GDM1 (cell line): ENCODE measurements at regions not wholly inside any gene's neighbourhood (a gene's known extent, or its start where the extent isn't known, plus 50 kb on each side); places are given as distances from the start of the nearest gene placed in this dataset.

Experiments used
- DNase-seq: peaks from one replicate; lab custom pipeline; 2025; lab: John Stamatoyannopoulos, UW

DNA sequence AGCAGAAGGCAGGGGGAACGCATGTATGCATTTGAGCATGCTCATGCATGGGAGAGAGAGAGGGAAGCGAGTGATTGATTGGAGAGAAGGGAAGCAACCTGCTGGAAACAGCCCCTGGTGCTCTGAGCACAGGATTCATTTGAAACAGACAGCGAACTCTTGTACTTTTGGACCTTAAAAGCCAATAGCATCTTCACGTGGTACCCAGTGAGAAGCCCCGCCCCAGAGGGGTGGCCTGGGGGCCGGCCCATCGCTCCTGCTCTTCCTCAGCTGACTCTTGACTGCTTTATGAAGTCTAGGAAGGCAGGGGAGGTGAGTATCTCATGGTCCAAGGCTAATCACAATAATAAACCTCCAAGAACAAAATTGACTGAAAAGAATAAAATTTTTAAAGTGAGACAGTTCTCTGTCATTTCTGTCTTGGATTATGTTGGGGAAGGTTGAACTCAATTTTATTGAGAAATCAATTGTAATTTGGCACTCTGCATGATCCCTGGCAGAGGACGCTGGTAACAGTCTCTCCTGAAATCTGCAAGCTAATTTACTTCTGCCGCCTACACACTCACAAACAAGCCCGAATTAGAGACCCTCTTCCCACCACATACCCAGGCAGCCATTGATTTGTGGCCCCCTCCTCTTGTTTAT lies 168.2 kb upstream of the PPARGC1A start:
- DNase-seq = no peak

DNA sequence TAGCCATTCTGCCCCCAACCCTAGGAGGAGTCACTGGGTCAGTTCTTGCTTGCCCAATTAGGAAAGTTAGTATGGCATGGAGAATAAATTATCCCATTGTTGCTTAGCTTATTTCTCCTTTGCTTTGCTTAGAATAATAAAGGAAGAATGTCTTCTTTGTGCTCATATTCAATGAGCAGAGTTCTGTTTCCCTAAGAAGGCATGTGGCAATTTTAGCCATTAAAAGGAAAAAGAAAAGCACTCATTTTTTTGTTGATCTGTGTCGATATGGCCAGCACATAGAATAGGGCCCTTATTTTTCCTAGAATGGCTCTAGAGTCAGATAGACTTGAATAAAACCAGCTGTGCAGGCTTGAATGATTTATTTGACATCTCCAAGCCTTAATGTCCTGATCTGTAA lies 166.4 kb upstream of the PPARGC1A start:
- no peak for DNase-seq

DNA sequence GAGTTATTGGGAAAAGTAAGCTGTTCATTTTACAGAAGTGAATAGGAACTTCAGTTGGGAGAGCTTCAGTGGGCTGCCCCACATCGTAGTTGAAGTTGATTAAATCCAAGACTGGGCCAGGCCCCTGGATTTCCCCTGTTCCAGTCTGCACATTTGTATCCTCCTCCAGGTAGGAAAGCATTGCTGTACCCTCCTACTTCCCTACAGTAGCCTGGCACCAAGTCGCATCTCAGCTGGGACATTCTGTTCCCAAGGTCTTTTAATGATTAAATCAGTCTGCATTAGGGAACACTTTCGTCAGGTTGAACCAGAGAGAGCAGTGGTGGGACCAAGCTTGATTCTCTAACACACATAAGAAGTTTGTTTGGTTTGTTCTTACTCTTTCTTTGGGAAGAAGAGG lies 165.8 kb upstream of the PPARGC1A start:
- no peak for DNase-seq

DNA sequence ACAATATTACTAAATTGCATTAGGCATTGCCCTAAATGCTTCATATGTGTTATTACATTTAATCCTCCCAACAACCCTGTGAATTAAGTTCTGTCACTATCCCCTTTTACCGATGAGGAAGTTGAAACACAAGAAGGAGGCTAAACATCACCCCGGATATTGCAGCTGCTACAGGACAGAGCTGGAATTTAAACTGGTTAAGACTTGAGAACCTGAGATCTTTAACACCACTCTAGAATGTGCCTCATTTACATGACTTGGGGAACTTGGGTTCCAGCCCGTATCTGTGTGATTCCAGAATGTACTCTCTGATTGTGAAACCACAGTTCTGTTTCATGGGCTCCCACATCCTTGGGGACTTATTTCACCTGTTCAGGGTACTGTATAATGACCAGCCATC lies 165.1 kb upstream of the PPARGC1A start:
- DNase-seq = no peak

DNA sequence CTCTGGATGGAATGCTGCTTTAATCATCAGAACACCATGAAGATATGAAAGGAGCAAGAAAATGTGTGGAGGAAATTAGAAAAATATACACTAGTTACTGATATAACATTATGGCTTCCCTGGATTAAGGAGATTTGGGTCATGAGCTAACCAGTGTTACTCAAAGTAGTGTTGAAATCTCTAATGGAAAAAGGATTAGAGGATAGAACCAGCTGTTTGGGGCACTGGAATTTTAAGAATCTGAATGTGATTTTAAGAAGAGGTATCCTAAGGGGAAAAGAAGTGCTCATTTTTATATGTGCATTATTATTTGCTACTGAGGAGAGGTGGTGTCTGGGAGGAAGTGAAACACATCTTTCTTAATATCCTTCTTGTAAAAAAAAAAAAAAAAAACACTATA lies 164.1 kb upstream of the PPARGC1A start:
- DNase-seq = no peak

DNA sequence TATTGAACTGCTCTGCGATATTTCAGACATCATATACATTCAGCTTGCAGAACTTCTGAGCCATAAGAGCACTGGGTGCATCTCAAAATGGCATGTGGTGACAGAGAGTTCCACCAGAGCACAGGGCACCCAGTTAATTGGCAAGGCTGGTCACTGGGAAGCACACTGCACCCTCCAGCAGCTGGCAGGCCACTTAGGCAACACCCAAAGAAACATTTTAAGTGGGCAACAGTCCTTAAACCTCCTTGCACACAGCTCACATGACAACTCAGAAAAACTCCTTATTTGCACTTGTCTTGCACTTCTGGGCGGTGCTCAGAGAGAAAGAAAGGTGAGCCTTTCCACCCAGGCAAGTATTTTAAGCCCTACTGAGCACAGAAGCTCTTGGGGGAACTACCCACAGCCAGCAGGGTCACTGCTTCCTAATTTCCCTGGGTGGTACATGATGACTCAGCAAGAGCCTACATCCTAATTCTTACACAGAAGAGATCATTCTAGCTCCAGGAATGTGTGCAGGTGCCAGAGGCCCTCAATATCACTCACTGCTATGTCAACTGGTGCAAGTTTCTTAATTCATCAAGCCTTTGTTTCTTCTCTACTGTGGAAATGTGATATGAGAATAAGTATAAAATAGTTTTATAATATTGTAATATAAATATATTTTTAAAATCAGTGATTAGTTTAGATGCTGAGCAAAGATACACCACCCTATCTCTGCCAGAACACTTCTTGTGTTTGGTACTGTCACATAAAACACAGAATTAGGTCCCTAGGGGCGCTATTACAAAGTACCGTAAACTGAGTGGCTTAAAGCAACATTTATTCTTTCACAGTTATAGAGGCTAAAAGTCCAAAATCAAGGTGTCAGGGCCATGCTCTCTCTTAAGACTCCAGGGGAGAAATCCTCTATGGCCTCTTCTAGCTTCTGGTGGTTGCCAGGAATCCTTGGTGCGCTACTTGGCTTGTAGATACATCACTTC lies 155.1 kb upstream of the PPARGC1A start:
- no peak for DNase-seq

DNA sequence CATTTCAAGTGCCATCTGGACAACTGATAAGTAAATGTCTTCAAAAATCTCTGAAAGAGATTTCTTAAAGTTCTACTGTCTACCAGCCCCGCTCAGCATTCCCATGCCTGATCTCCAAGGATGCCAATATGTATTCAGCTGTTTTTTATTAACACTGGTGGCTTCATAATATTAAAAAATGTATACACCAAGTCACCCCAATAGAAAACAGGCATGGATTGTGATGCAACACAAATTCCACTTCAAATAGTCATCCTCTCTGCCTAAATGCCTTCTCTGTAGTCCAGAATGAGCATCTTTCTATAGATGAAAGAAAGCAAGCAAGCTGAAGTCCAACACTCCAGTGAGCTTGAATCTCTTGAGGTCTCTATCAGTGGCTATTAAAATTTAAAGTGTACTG lies 152.2 kb upstream of the PPARGC1A start:
- DNase-seq = no peak

DNA sequence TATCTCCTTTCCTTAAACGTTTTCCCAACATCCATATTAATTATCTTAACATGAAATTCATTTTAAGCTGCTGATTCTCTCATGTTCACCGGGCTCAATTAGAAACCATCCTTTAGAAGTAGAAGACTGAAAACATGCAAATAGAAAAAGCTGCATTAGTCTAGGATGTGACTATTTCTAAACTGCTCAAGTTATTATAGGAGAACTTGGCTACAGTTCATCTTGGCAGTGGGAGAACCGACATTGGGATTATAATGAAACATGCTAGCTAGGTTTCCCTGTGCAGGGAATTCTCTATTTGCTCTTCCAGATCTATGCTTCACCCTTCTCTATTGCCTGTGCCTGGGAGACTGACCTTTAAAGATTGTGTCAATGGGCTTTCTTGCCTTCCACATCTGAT lies 151.0 kb upstream of the PPARGC1A start:
- no peak for DNase-seq

DNA sequence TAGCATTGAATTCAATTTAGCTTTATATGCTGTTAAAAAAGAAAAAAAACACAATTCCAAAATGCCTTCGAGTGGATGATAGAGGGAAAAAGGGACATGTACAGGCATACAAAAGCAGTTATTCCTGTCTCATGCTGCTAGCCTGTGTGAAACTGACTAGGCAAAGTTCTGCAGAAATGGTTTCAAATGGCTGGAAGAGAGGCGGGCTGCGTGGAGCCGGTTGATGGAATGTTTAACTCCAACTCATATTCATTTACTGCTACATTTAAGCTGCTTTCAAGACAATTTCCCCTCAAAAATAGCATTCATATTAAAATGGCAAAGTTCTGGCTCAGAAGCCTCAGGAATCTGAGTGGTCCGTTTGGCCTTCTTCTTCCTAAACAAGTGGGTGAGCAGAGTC lies 143.8 kb upstream of the PPARGC1A start:
- no peak for DNase-seq

DNA sequence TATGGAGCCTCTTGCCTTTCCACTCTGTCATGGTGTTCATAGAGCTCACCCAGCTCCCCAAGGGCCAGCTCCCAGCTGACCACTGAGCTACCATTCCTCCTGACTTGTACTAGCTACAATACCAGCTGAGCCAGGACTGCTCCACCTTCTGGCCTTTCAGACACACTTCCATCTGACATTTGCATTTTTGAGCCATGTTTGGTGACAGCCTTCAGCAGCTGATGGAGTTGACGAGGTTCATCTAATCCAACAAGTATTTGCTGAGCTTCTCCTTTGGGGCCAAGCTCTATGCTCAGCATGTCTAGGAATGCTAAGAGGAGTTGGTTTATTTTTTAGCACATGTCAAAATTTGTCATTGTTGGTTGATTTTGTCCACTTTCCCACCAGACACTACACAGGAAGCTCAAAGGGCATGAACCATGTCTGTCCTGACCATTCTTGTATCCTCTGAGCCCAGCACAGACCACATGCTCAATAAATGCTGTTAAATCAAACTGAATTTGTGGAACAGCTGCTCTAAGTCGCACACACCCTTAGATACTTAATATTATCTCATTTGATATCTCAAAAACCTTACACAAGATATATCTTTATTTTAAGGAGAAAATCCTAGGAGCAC lies 142.6 kb upstream of the PPARGC1A start:
- DNase-seq = no peak

DNA sequence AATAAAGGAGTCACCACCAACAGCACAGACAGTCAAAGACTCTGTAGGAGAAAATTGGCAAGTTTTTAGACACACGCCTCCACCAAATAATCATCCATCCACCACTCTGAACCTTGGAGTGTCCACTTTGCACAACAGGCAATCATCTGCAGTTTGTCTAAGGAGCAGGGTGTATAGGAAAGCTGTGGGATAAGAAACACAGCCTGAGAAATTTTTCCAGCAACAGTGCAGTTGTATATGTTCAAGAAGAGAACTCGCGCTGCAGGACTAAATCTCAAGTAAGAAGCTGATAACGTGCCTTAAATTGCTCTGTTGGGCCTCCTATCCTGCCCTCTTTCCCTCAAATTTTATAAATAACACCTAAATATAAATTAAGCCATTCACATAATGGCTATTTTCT lies 136.7 kb upstream of the PPARGC1A start:
- no peak for DNase-seq

DNA sequence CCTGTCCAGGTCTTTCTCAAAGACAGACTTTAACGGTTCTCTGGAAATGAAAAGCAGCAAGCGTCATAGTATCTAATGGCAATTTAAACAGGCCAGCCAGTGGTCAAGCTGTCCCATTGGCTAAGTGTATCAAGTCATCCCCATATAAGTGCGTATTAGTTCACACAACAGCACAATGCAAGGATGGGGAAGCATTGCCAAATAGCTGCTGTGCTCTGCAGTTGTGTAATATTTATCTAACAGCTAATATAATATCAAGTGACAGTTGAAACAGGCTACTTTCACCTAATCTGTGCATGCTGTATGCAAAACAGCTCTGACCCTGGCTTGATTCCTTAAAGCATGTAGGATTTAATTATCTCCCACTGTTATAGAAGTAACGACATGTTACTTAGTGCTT lies 134.8 kb upstream of the PPARGC1A start:
- no peak for DNase-seq

DNA sequence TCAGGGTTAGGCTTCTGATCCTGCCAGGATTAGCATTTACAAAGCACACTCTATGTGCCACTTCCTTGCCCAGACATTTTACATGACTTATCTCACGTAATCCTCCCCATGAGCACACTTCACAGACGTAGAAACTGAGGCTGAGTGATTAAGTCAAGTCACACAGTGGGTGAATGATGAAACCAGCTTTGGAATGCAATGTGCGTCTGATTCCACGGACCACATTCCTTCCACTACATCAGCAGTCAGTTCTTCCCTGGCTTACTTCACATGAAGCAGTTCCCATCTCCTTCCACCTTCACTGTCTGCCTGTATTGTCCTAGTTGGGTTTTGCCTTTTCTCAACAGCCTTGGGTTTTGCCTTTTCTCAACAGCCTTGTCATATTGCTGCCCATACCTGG lies 134.3 kb upstream of the PPARGC1A start:
- no peak for DNase-seq

DNA sequence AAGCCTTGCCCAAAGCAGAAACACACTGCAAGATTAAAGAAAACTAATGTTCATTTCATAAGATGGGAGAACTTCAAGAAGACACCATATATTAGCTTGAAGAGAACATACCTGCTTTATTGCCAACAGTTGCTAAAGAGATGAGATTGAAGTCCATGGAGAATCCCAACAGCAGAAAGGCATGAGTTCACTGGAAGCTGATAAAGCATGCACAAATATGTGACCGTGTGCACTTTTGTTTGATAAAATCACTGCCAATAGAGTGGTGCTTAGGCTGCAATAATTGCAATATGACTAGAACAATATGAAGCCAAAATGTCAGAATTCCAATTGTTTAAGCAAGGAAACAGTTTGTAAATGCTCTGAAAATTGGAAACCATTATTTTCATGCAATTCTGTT lies 125.9 kb upstream of the PPARGC1A start:
- DNase-seq = no peak

DNA sequence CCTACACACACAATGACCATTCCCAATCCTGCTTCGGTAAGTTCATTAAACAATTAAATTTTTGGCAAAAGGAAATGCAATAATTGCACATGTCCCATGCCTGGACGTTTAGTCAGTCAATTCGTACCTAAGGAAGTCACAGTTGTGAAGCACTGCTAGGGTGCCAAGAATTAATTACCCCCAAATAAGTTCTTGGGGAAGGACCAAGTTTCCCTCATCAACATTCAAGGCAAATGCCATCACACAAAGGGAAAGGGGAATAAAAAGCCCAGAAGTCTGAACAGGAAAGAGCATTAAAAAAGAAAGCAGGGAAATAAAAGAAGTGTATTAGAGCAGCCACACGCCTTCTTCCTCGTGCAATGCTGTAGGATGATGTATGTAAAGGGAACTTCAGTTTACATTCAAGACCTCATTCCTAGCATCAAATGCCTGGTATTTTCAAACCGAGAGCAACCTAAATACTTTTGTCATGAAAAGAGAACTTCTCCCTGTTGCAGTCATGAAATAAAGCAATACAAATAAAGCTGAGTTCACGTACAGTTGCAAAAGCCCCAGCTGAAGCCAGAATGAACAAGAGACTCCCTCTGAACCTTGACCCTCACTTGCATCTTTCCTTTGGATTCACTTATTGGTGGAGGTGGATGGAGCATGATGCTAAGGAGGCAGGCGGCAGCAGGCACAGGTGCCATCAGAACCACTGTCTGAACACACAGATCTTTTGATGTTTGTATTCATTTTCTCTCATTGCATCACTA lies 124.0 kb upstream of the PPARGC1A start:
- DNase-seq = no peak

DNA sequence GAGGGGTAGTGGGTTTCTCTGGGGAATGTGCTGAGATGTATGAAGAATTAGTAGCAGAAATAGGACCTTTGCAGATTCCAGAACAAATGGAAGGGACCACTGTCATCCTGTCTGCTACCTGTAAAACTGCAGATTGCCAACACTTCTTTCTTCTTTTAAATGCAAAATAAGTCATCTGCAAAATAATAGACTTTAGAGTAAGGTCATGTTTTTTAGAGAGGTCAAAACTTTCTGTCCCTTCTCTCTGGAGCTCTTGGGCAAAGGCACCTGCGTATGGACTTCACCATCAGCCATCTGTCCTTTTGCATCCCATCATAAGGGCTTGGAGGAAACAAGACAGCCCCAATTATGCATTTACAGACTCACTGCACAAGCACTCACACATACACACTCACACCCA lies 121.1 kb upstream of the PPARGC1A start:
- no peak for DNase-seq

DNA sequence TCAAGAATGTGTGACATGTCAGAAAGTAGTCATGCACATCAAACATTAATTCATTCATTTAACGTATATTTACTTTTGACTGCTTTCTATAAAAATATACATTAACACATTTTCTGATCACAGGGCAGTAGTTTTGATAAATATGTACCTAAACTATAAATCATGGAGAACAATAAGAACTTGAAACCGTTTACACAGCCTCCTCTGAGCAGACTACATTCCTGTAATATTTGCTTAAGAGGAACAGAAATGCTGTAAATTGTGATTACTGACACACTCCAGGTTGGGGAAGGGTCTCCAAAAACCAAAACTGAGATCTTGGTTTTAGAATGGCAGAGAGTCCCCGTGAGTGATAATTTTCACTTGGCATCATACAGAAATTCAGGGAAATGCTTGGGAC lies 120.7 kb upstream of the PPARGC1A start:
- DNase-seq = no peak

DNA sequence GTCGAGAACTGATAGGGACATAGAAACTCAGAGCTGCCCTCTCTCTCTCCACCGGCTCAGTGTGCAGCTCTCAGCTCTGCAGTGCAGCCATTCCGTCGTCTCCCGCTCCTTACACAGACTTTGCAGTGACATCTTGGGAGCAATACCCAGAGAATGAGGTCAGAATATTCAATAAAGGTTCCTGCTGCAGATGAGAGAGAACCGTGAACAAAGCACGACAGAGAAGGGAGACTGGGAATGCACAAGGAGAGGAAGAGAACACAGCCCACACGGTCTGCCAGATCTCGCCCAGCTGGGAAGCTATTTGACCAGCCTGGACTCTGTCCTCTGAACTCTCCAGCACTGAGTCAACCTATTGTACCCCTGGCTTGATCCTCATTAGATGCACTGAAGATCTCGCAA lies 118.0 kb upstream of the PPARGC1A start:
- no peak for DNase-seq

DNA sequence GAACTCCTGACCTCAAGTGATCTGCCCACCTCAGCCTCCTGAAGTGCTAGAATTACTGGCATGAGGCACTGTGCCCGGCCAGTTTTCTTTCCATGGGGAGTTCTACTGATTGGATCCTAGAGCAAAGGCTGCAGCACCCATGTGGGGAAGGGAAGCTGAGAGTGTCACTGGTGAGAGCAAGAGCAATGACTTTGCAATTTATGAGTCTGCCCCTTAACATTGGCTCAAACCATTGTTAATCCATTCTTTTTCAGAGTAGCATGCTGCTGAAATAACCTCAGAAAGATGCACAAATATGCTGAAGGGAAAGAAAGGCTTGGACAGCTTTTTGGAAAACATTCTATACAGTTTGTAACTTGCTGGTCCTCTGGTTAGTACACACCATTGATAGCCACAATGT lies 116.4 kb upstream of the PPARGC1A start:
- DNase-seq = no peak

DNA sequence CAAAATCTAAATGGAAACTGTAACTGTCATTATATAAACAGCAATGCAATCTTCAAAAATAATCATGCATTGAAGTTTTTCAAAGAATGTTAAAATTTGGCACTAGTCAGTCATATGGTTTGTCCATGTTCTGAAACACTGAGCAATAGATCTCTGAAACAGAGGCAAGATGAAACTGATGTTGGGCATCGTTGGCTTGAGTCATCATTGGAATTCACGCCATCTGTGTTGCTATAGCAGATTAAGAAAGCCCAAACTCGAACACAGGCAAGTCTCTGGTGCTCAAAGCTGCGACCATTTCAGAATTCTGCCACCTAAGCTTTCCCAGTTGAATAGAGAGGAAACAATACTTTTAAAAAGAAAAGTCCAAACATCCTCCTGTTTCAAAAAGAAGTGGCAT lies 114.1 kb upstream of the PPARGC1A start:
- DNase-seq = no peak

DNA sequence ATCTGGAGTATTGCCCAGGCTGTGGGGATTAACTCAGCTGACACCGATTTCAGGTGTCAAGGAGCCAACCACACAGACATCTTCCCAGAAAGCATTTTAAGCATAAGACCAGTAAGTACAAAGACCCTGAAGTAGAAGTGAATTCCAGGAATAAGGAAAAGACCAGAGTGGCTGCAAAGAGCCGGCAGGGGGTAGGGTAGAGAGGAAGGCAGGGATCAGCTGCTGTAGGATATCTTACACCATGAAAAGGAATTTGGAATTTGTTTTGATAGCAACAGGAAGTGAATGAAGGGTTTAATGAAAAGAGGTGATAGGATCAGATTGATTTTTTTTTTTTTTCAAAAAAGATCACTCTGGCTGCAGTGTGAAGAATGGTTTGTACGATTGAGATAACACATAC lies 113.6 kb upstream of the PPARGC1A start:
- DNase-seq = no peak

DNA sequence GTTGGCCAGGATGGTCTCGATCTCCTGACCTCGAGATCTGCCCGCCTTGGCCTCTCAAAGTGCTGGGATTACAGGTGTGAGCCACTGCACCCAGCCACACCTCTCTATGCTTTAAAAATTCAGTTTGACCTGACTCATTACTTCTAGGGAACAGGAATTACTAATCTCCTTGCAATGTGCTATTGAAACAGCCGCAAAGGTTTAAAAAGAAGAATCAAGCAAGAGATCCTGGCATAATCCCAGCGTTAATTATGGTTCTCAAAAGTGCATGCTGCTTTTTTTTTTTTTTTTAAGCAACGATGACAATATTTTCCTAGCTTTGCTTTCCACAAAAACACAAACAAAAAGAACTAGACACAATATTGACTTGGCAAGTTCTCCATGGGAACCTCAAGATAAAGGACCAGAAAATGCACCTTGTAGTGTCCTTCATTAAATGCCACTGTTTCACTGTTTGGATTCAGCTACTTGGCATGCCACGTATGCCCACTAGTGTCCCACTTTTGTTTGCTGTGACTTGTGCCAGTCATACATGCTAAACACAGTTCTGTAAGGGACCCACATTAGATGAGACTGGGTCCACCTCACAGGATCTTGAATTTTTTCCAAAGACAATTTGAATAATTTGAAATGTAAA lies 112.6 kb upstream of the PPARGC1A start:
- DNase-seq = no peak
